H1 (cell line): ENCODE measurements at regions not wholly inside any gene's neighbourhood (a gene's known extent, or its start where the extent isn't known, plus 50 kb on each side); places are given as distances from the start of the nearest gene placed in this dataset.

Experiments
- ASH2L ChIP-seq: fragments of 200-600, 300-600 bp; sonication (generic); IDR thresholded peaks from one replicate; pipeline ENCODE4 v1.7.1; 2017; ENCODE audit warnings: low read length
- BACH1 ChIP-seq: IDR thresholded peaks from 2 replicates; pipeline ENCODE4 v1.6.1; 2012; ENCODE audit warnings: low read length, improper control_type of control experiment
- BCL11A ChIP-seq, 2 experiments: IDR thresholded peaks; one replicate each; pipeline ENCODE4 v1.6.1; 2011; ENCODE audit warnings: low read depth in 2 of 2, low read length in 2 of 2, mild to moderate bottlenecking in 2 of 2
- EZH2 ChIP-seq: fragments of 200-600 bp; sonication (generic); IDR thresholded peaks from 2 replicates; pipeline ENCODE4 v1.7.1; 2012; ENCODE audit warnings: low read depth, mild to moderate bottlenecking, moderate library complexity, low read length, inconsistent platforms; ENCODE audit not compliant: severe bottlenecking
- MAFK ChIP-seq: IDR thresholded peaks from 2 replicates; pipeline ENCODE4 v1.6.1; 2012; ENCODE audit warnings: low read depth, mild to moderate bottlenecking, improper control_type of control experiment, low read length
- POLR2A ChIP-seq, 2 experiments: IDR thresholded peaks; 1 replicate in 1 of 2; 2 replicates in 1 of 2; pipeline ENCODE4 v1.6.1; 2011; ENCODE audit warnings: low read depth in 2 of 2, low read length in 2 of 2, mild to moderate bottlenecking in 2 of 2; ENCODE audit errors: control extremely low read depth in 1 of 2
- RBBP5 ChIP-seq: IDR thresholded peaks from 2 replicates; pipeline ENCODE4 v1.7.1; 2012; ENCODE audit warnings: low read depth, mild to moderate bottlenecking, inconsistent platforms, low read length, moderate library complexity, borderline replicate concordance
- TF ChIP-seq, protein P1 (sequence below), 3 experiments: IDR thresholded peaks; 1 replicate in 2 of 3; 2 replicates in 1 of 3; pipeline versions ENCODE4 v1.5.1 to v1.6.1; 2011; ENCODE audit warnings: low read length in 3 of 3, mild to moderate bottlenecking in 3 of 3, inconsistent platforms in 2 of 3, low read depth in 1 of 3, moderate library complexity in 1 of 3; ENCODE audit not compliant: insufficient read depth in 1 of 3; ENCODE audit errors: control extremely low read depth in 1 of 3

DNA sequence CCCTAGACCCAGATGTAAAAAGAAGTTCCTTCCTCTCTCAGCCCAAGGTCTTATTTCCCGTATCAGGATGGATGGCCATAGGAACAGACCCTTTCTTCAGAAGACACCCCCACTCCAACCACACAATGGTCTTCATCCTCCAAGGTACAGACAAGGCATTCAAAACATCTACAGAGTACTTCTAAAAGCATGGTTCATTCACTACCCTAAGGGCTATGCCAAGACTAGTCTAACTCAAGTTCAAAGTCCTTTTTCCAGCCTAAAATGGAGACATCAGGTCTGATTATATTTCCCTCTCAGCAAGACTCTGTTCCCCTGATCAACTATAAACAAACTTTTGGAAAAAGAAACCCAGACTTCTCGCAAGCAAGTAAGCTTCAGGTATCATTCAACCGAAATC lies 388.9 kb downstream of the NPIPA8 start:
- TF ChIP-seq ASH2L (no peak), POLR2A (IDR thresholded peaks at IDR 0.05; ENCODE audit: control extremely low read depth in 1 of 2, low read depth in 2 of 2, low read length in 2 of 2) (no peak), MAFK (no peak), RBBP5 (no peak), BACH1 (no peak), EZH2 (no peak), BCL11A (IDR thresholded peaks at IDR 0.05; ENCODE audit: low read depth in 2 of 2, low read length in 2 of 2) (no peak)
- TF ChIP-seq, protein P1, sequence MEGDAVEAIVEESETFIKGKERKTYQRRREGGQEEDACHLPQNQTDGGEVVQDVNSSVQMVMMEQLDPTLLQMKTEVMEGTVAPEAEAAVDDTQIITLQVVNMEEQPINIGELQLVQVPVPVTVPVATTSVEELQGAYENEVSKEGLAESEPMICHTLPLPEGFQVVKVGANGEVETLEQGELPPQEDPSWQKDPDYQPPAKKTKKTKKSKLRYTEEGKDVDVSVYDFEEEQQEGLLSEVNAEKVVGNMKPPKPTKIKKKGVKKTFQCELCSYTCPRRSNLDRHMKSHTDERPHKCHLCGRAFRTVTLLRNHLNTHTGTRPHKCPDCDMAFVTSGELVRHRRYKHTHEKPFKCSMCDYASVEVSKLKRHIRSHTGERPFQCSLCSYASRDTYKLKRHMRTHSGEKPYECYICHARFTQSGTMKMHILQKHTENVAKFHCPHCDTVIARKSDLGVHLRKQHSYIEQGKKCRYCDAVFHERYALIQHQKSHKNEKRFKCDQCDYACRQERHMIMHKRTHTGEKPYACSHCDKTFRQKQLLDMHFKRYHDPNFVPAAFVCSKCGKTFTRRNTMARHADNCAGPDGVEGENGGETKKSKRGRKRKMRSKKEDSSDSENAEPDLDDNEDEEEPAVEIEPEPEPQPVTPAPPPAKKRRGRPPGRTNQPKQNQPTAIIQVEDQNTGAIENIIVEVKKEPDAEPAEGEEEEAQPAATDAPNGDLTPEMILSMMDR (IDR thresholded peaks at IDR 0.05; ENCODE audit: control extremely low read depth in 1 of 3, insufficient read depth in 1 of 3, low read depth in 1 of 3, low read length in 3 of 3): no peak
